NOMO-1 treated with DMSO at 0.1 percent for 48 hours (cell line): ENCODE measurements at regions not wholly inside any gene's neighbourhood (a gene's known extent, or its start where the extent isn't known, plus 50 kb on each side); places are given as distances from the start of the nearest gene placed in this dataset.
"Not testable (repeated sequence)": the region's sequence is repeated elsewhere in the genome, so short reads cannot be mapped to it uniquely, and the experiment has no call there.

Experiments used
- DNase-seq: peaks from one replicate; lab custom pipeline; 2025; ENCODE audit not compliant: unreplicated experiment; lab: John Stamatoyannopoulos, UW

DNA sequence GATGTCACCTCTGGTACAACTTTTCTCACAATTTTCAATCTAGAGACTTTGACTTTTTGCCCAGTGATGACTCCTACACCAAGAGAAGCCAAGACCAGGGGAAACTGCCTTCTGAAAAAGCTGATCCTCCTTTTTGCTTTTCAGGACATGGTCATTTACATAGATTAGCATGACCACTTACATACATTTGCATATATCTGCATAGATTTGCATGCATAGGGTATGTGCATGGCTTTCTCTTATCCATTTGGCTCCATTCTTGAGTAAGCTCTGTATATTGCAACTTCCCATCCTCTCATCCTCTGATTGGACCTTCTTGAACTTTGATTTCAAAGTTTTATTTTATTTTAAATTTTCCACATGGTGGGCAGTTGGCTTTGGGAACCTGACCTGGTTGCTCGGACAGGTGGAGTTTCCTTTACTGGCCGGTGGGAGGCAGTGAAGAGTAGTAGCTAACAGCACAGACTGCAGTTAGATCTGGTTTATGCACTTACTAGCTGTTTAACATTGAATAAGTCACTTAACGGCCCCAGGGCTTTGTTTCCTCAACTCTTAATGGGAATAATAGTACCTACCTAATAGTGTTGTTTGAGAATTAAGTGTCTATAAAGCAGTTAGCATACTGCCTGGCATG, 92.9 kb downstream of the GPR139 start:
- DNase-seq: no peak

GRCh38 chr16:19979638-19980037, 94.1 kb downstream of the GPR139 start:
- DNase-seq: no peak

DNA sequence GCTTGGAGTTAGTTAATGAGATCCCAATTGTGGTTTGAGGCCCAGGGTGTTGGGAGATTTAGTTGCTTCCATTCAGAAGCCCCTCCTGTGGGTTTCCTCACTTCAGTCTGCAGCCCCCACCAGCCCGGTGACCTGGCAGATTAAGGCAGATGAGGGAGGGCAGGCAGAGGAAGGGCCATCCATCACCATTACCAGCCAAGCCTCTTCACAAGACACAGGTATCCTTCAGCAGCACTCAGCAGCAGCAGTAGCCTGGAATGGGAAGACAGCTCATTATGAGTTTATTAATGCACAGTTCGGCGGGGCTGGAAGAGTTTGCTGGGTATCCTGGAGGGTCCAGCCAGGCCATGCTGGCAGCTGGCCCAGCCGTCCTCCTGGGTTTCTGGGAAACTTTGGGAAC, 90.0 kb upstream of the GPRC5B start:
- no peak for DNase-seq

DNA sequence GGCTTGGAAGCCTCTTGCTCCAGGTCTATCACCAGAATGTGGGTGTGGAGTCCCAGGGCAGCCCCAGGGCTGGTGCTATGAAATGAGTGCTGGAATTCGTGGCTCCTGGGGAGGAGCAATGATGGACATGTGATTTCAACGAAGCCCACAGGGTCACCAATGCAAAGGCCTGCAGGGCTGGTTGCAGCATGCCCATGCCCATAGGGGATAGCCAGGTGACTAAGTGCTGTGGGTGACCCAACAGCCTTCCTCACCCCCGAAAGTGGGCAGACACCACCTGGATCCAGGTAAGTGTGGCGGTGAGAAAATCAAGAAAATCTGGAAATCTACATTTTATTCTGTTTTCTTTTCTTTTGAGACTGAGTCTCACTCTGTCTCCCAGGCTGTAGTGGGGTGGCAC, 87.5 kb upstream of the GPRC5B start:
- no peak for DNase-seq

- DNase-seq: no peak
These were observed 84.4 kb upstream of the GPRC5B start for GRCh38 chr16:19968891-19969683.

GRCh38 chr16:19967963-19968362, 83.3 kb upstream of the GPRC5B start:
- DNase-seq: peak; percentile 10

GRCh38 chr16:19967561-19967960, 82.9 kb upstream of the GPRC5B start:
- DNase-seq: peak; percentile 10

DNA sequence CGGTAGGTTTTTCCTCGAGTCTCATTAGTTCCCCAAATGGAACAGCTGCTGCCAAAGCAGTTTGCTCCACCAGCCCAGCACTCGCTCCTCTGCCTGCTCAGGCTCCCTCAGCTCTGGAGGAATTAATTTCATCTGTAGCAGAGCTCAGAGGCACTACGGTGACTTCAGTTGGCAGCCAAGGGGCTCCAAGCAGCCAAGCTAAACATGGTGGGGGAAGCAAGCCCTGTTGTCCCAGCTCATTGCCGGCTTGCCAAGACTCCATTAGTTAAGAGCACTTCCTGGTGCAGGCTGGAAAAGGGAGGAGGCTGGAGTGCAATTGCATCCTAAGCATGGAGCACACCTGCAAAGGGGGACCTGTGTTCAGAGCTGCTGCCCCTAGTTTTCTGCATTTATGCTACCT, 78.7 kb upstream of the GPRC5B start:
- DNase-seq: no peak

GRCh38 chr16:19960183-19960582, 75.5 kb upstream of the GPRC5B start:
- no peak for DNase-seq

DNA sequence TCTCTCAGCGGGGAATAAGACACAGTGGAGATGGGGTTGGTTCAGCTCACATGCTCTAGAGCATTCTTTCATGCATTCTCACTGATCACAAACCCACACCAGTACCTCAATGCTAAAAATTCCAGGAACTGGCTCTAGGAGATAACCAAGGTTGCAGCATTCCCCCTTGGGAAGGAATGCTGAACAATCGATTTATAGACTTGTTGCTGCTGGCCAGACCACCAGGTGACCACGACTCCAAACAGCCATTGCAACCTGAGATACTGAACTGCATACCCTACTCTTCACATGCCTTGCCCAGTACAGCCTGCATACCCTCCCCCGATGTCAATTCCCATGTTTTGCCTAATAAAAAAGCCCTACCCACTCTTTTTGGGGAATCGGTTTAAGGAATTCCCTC, 75.1 kb upstream of the GPRC5B start:
- DNase-seq: no peak

DNA sequence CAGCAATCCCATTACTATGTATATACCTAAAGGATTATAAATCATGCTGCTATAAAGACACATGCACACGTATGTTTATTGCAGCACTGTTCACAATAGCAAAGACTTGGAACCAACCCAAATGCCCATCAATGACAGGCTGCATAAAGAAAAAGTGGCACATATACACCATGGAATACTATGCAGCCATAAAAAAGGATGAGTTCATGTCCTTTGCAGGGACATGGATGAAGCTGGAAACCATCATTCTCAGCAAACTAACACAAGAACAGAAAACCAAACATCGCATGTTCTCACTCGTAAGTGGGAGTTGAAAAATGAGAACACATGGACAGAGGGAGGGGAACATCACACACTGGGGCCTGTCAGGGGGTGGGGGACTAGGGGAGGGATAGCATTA, 71.2 kb upstream of the GPRC5B start:
- DNase-seq: not testable (repeated sequence)

- not testable (repeated sequence) for DNase-seq
These were observed 70.4 kb upstream of the GPRC5B start for GRCh38 chr16:19955084-19955483.

GRCh38 chr16:19948186-19949104, 63.8 kb upstream of the GPRC5B start:
- no peak for DNase-seq

DNA sequence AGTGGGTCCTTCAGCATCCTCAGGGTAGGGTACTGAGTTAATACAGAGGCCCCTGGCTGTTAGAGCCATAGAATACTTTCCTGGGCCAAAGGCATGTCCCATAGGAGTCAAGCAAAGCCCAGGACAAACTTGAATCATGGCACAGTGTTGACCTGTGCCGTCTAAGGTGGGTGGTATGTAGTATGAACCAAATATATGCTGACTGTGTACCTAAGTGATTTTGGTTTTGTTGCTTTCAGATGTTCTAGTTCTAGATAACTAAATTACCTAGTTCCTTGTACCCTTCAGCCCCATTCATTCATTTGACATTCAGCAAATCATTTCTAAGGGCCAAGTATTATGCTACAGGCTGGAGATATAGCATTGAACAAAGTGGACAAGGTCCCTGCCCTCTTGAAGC, 61.3 kb upstream of the GPRC5B start:
- no peak for DNase-seq

GRCh38 chr16:19940195-19940594, 55.5 kb upstream of the GPRC5B start:
- no peak for DNase-seq

DNA sequence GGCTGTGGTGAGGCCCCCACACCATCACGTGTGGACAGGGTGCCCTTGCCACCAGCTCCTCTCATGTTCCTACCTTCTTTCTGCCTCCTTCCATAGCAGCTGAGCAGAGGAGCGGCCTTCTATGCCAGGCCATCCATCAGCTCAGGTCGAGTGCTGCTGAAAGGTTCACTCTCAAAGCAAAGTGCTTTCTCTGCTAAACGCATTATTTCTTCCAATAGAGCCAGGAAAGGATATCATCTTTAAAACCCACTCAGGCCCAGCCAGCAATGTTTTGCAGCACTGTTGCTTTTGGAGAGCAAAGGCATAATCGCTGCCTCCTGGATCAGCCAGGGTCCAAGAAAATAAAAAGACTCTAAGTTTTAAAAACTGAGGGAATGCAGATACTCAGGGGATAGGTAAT, 54.9 kb upstream of the GPRC5B start:
- no peak for DNase-seq

- DNase-seq: no peak
These were observed 53.9 kb upstream of the GPRC5B start for GRCh38 chr16:19938536-19938935.

- DNase-seq: peak; percentile 23
These were observed 51.8 kb upstream of the GPRC5B start for GRCh38 chr16:19936441-19936840.

GRCh38 chr16:19935694-19936093, 51.0 kb upstream of the GPRC5B start:
- DNase-seq: no peak
